ENCODE measurements at regions not wholly inside any gene's neighbourhood (a gene's known extent, or its start where the extent isn't known, plus 50 kb on each side); places are given as distances from the start of the nearest gene placed in this dataset.
A peak's percentile ranks its signal among the peaks of the same experiment; 100 is the strongest.

DNA sequence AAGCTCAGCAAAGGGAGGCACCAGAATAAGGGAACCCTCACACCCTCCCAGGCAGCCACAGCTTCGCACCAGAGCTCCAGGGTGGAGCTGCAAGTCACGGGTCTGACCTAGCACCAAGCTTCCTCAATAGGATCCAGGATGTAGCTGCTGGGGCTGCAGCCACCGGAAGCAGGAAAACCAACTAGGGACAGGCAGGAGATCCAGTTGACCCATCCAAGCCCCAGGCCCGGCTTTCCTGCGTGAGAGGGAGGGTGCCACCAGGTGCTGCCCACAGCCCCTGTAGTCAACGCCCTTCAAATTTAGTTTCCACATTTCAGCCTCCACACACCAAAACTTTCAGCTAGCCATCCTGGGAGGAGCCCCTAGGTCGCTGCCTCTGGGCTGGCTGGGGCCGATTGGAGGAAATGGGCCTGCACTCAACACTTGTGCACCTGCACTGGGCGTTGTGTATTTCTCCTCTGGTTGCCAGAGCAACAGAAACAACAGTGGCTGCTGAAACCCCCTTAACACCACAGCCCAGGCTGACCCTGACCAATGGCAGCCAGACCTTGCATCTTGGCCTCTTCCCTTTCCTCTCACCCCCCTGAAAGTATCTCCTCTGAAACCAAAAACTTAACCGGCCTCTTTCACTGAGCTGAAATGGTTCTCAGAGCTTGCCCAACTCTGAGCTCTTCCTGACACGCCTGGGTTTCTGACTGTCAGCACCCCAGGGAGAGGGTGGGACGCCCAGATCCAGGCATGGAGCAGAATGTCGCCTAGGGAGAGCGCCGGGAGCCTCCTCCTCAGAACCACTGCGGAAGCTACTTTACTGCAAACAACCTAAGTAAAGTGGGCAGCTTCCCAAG, 226.5 kb upstream of the MAP3K1 start:
- TF ChIP-seq MYC (IDR thresholded peaks at IDR 0.05; ENCODE audit: low read depth, low read length) (no peak; the same call in 1 of the 2 replicates), POLR2A (IDR thresholded peaks at IDR 0.05; ENCODE audit: extremely low read depth, insufficient read length) (no peak)
- TF ChIP-seq, protein P1, sequence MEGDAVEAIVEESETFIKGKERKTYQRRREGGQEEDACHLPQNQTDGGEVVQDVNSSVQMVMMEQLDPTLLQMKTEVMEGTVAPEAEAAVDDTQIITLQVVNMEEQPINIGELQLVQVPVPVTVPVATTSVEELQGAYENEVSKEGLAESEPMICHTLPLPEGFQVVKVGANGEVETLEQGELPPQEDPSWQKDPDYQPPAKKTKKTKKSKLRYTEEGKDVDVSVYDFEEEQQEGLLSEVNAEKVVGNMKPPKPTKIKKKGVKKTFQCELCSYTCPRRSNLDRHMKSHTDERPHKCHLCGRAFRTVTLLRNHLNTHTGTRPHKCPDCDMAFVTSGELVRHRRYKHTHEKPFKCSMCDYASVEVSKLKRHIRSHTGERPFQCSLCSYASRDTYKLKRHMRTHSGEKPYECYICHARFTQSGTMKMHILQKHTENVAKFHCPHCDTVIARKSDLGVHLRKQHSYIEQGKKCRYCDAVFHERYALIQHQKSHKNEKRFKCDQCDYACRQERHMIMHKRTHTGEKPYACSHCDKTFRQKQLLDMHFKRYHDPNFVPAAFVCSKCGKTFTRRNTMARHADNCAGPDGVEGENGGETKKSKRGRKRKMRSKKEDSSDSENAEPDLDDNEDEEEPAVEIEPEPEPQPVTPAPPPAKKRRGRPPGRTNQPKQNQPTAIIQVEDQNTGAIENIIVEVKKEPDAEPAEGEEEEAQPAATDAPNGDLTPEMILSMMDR (IDR thresholded peaks at IDR 0.05; ENCODE audit: low read depth, low read length) = no peak
- TF ChIP-seq, protein P2, sequence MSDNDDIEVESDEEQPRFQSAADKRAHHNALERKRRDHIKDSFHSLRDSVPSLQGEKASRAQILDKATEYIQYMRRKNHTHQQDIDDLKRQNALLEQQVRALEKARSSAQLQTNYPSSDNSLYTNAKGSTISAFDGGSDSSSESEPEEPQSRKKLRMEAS (IDR thresholded peaks at IDR 0.05; ENCODE audit: low read depth, low read length) = no peak
- no peak overlapping the region for H3K4me3 ChIP-seq (ENCODE audit: low read depth, low read length)

DNA sequence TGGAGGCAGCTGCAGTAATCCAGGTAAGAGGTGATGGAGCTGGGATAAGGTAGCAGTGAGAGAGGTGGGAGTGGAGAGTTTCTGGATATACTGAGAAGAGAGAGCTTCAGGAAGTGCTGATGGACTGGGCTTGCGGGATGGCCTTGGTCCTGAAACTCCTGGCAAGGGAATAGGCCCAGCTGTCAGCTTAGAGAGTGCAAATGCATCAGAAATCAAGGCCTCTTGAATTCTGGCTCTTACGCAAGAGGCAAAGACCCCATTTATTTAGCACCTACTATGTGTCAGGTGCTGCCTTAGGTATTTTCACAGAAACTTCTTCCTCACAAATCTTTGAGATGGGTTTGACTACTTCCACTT, 227.2 kb upstream of the MAP3K1 start:
- no peak for DNase-seq (ENCODE audit: low read depth)
- no peak overlapping the region for H3K4me3 ChIP-seq (ENCODE audit: low read depth, low read length)
- TF ChIP-seq POLR2A (IDR thresholded peaks at IDR 0.05; ENCODE audit: extremely low read depth, insufficient read length) (no peak), MYC (IDR thresholded peaks at IDR 0.05; ENCODE audit: low read depth, low read length) (no peak)
- TF ChIP-seq, protein P1 (IDR thresholded peaks at IDR 0.05; ENCODE audit: low read depth, low read length) = no peak
- TF ChIP-seq, protein P2 (IDR thresholded peaks at IDR 0.05; ENCODE audit: low read depth, low read length) = no peak

More for the DNA sequence above, 226.5 kb upstream of the MAP3K1 start:
- DNase-seq (ENCODE audit: low read depth) = peak; percentile 35

DNA sequence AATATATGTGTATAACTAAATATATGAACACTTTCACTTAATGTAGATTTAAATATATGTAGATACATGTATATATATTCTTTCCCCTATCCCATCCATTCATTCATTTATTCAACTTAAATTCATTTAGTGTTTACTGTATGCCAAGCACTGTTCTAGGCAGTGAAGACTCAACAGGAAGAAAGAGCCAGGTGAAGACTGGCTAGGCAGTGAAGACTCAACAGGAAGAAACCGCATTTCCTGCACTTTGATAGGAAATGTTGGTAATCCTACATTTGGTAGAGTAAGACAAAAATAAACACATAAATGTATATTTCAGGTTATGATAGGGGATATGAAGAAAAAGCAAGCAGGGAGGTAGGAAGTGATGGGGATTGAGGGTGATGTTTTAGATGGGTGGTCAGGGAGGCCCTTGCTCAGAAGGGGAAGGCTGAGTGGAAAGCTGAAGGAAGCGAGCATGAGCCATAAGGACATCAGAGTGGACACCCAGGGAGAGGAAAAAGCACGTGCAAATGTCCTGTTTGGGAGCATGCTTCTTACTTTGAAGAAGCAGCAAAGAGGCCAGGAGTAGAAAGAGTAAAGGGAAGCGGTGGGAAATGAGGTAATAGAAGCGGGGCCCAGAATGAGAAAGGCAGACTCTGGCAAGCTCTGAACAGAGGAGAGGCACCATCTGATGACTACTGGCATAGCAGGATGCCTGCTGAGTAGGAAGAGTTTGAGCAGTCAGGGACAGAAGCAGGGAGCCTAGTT, 227.8 kb upstream of the MAP3K1 start:
- TF ChIP-seq, protein P2 (IDR thresholded peaks at IDR 0.05; ENCODE audit: low read depth, low read length) = no peak
- DNase-seq (ENCODE audit: low read depth) = no peak
- no peak overlapping the region for H3K4me3 ChIP-seq (ENCODE audit: low read depth, low read length)

DNA sequence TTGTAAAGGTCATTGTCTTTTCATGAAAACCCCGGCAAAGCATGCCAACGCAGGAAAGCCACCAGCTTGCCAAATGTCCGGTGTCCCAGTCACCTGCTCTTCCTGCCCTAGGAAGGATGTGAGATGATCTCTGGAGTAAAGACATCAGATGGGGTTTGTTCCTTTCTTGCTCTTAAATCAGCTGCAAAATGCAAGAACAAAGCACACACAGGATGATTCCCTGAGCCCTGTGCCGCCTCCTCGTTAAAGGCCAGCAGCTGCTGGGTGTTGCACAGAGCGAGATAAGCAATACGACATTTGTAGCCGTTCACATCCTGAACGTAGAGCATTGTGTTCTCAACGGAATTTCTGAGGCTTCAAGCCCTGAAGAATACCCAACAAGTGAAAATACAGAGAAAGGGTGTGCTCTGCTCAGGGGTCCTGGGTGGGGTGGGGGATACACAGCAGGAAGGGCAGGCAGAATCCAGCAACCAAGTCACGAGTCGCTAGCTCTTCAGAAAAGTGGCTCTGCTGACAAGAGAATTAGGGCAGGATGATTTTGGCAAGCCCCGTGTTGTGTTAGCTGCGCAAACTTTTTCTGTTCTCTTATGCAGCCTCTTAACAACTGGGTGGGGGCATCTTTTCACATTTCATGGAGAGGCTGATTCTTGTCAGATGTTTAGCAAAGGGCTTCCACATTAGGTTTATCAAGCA, 229.2 kb upstream of the MAP3K1 start:
- TF ChIP-seq MYC (IDR thresholded peaks at IDR 0.05; ENCODE audit: low read depth, low read length) (no peak), POLR2A (IDR thresholded peaks at IDR 0.05; ENCODE audit: extremely low read depth, insufficient read length) (no peak)
- TF ChIP-seq, protein P2 (IDR thresholded peaks at IDR 0.05; ENCODE audit: low read depth, low read length) = no peak
- TF ChIP-seq, protein P1 (IDR thresholded peaks at IDR 0.05; ENCODE audit: low read depth, low read length) = no peak
- H3K4me3 ChIP-seq (ENCODE audit: low read depth, low read length) = no peak overlapping the region
- DNase-seq (ENCODE audit: low read depth) = peak; percentile 66

DNA sequence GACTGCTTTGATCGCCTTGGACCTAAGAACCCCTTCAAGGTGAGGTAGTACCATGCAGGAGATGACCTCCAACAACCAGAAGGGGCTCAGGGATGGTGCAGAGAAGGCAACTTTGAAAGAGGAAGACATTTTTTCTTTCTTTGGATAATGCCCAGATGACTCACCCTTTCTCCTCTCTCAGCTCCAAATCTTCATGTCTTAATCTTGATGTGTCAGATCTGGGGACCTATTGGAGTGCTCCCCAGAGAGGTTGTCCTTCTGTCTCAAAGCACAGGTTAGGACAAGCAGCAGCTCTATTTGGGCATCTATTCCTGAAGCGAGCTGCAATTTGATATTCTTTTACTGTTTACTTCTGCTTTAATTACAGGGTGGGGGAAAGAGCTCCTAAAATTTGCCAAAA, 229.9 kb upstream of the MAP3K1 start:
- DNase-seq (ENCODE audit: low read depth) = peak; percentile 70
- TF ChIP-seq POLR2A (IDR thresholded peaks at IDR 0.05; ENCODE audit: extremely low read depth, insufficient read length) = no peak
- no peak for TF ChIP-seq MYC (IDR thresholded peaks at IDR 0.05; ENCODE audit: low read depth, low read length)
- TF ChIP-seq, protein P1 (IDR thresholded peaks at IDR 0.05; ENCODE audit: low read depth, low read length) = no peak
- TF ChIP-seq, protein P2 (IDR thresholded peaks at IDR 0.05; ENCODE audit: low read depth, low read length) = no peak
- H3K4me3 ChIP-seq (ENCODE audit: low read depth, low read length) = no peak overlapping the region
